HG02610 (cell line): ENCODE measurements at regions not wholly inside any gene's neighbourhood (a gene's known extent, or its start where the extent isn't known, plus 50 kb on each side); places are given as distances from the start of the nearest gene placed in this dataset.
"Not testable (repeated sequence)": the region's sequence is repeated elsewhere in the genome, so short reads cannot be mapped to it uniquely, and the experiment has no call there.

ENCODE experiments used
- ATAC-seq: cut with Tn5 transposase; IDR thresholded peaks from one replicate; pipeline ENCODE4 v1.9.1; 2021; ENCODE audit warnings: mild to moderate bottlenecking, moderate library complexity; ENCODE audit not compliant: unreplicated experiment

GRCh38 chr14:58751788-58752187 is 114.0 kb downstream of the DACT1 start:
- ATAC-seq = no peak

- ATAC-seq = no peak
These were observed 114.5 kb downstream of the DACT1 start for GRCh38 chr14:58752289-58752688.

DNA sequence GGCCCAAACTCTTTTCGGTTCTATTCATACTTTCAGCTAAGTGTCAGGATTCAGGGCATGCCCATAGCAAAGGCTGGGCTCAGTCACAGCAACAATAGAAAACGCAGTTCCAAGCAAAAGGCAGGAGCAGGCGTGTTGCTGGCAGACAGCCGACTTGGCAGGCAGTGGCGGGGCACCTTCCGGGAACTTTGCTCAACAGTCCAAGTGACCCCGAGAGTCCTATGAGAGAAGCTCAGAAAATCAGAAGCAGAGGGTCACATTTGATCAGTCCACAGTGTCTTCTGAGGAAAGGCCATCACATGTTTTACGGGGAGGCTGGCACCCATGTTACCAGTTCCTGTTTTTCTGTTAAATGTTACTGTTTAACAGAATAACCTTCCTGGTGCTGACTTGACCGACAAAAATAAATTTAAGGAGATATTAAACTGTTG is 115.0 kb downstream of the DACT1 start:
- ATAC-seq = no peak

GRCh38 chr14:58755031-58755925 is 117.5 kb downstream of the DACT1 start:
- no peak for ATAC-seq

GRCh38 chr14:58760121-58760520 is 122.4 kb downstream of the DACT1 start:
- ATAC-seq = no peak

DNA sequence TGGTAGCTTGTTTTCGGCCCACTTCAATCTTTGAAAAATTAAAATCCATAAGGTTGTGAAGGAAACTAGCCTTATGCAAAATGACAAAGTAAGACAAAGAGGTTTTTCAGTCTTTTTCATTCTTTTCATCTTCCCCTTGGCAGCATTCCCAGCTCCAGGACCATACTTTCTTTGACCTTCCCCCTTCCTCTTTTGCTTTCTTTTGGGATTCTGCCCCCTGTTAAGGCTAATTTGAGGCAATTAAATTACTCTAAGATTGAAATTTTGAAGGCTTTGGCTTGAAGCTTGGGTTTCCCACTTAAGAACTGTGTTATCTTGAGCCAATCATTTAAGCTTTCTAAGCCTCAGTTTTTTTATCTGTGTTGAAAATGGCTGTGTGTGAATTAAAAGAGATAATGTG is 124.9 kb downstream of the DACT1 start:
- ATAC-seq = no peak

GRCh38 chr14:58763210-58763609 is 125.4 kb downstream of the DACT1 start:
- ATAC-seq = no peak

DNA sequence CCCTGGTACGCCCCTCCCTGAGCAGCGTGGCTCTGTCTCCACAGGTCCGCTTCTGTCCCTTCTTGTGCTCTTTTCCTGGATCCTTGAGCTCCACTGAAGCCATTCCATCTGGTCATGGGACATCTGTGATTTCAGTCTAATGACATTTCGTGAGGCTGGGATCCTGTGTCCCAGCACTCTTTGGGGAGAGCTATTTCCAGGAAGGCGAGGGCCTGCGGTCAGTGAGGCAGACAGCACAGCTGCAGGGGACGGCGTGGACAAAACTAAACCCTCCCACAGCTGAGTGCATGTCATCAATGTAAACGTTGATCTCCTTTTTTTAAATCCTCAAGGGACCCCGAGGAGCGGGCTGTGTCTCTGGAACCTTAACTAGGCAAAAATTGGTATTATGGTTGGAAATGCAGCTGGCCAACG is 127.7 kb downstream of the DACT1 start:
- ATAC-seq = no peak

- ATAC-seq = no peak
These were observed 128.1 kb downstream of the DACT1 start for GRCh38 chr14:58765843-58766242.

GRCh38 chr14:58769011-58769643 is 131.4 kb downstream of the DACT1 start:
- ATAC-seq = no peak

- no peak for ATAC-seq
These were observed 132.0 kb downstream of the DACT1 start for GRCh38 chr14:58769771-58770170.

DNA sequence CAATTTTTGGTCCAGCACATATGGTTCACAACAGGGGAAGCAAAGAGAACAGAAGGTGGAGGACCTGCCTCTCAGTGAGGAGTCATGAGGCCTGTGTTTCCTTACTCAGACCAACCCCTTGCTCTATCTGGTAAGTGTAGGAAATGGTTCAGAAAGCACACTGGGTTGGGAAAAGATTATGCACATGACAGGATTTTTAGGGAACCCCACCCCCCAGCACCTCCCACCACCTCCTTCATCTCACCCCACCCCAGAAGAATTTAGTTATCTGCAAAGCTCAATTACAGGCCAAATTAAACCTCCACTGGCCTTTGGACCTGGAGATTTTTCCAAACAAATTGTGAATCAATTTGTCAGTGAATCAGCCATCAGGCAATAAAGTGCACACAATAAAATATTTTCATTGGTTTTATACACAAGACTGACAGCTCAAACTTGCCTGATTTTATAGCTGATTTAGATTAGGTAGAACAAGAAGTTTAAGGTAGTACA is 132.8 kb downstream of the DACT1 start:
- no peak for ATAC-seq

DNA sequence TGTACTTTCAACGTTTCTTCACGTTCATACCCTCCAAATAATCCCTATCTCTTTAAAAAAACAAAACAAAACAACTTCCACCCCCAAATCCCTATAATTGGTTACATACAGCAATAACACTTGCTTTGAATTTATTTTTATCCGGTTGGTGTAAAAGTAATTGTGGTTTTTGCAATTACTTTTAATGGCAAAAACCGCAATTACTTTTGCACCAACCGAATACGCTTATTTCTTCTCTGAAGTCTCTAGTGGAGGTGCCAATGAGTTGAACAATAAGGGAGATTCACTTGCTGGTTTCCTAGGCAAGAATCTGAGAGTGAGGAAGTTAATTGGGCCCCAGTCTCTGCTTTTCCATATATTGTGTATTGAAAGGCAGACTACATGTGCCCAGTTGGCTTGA is 133.3 kb downstream of the DACT1 start:
- no peak for ATAC-seq

DNA sequence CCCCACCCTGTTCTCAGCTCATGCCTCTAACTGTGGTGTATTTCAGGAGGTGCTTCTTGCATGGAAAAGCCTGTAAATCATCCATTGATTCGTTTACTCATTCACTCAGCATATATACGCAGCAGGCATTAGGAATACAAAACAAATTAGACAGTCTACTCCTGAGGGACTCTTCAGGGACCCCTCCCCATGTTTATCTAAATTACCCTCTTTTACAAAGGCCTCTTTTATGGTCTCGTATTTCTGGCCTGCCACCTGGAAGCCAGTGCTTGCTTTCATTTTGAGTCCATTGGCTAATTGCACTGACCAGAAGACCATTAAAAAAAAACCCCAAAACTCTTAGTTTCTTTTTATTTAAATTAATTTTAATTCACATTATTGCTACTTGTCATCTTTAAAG is 134.4 kb downstream of the DACT1 start:
- ATAC-seq = no peak

DNA sequence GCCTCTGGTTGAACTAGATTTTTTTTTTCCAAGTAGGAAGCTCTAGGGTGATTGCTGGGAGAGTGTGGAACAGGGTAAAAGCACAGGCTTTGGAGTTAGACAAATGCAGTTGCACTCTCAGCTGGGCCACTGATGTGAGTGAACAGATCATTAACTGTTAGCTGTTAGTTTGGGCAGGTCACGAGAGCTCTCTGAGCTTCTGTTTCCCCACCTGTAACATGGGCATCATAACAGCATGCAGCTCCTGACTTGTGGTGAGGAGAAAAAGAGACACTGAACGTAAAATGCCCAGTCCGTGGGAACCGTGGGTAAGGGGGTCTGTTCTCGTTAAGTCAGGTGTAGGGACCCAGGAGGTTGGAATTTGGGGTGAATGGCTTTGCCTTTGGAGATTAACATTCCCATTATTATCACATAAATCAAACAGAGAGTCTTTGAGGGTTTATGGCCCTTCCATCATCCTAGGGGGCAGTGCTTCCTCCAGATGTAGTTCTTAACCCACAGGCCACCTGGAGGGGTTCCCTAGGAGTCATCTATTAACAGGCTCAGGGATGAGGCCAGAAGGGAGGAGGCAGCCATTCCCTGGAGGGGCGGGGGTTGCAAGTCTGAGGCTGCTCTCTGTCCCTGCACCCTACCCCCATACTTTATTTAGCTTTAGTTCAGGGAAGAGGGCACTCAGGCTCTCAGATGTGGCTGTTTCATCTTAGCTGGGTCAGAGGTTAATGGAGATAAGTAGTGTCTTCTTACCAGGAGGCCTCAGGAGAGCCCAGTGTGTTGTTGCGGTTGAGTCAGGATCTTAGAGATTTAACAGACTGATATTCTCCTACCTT is 135.2 kb downstream of the DACT1 start:
- ATAC-seq = no peak

- ATAC-seq = no peak
These were observed 136.8 kb downstream of the DACT1 start for GRCh38 chr14:58774531-58774930.

DNA sequence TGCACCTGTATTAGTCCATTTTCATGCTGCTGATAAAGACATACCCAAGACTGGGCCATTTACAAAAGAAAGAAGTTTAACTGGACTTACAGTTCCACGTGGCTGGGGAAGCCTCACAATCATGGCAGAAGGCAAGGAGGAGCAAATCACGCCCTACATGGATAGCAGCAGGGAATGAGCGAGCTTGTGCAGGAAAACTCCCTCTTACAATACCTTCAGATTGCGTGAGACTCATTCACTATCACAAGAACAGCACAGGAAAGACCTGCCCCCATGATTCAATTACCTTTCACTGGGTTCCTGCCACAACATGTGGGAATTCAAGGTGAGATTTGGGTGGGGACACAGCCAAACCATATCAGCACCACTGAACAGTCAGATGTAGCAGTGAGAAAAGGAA is 137.4 kb downstream of the DACT1 start:
- not testable (repeated sequence) for ATAC-seq

DNA sequence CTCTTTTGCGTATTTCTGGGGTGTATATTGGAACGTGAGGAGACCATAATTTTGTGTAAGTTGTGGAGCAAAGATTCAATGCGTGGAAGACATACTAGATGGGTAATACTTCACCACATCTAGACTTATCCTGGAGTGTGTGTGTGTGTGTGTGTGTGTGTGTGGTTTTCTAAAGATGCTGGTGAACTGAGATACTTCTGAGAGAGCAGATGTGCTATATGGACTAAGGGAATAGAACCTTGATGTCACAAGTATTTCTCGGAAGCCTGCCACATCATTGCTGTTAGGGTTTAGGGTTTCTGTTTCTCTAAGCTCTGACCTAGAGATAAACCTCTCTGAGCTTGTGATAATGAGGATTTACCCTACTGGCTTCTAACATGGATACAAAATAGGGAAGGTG is 138.8 kb downstream of the DACT1 start:
- no peak for ATAC-seq

GRCh38 chr14:58777541-58777979 is 139.8 kb downstream of the DACT1 start:
- ATAC-seq = no peak

DNA sequence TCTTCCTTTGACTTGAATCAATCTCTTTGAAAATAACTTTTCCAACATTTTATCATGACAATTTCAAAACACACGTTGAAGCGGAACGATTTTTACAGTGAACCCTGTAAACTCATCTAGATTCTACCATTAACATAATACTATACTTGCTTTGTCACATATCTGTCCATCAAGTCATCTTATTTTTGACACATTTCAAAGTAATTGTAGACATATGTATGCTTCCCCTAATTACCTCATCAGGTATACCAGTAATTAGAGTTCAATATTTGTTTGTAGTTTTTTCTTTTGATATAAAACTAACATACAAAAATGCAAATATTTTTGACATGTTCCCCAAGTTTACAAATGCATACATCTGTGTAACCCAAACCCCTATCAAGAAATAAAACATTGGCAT is 140.4 kb downstream of the DACT1 start:
- no peak for ATAC-seq

- ATAC-seq = no peak
These were observed 141.6 kb downstream of the DACT1 start for GRCh38 chr14:58779376-58779775.
